ENCODE measurements at regions not wholly inside any gene's neighbourhood (a gene's known extent, or its start where the extent isn't known, plus 50 kb on each side); places are given as distances from the start of the nearest gene placed in this dataset.

GRCh38 chr18:54673936-54674335, 82.9 kb downstream of the DYNAP start (continued):
- TF ChIP-seq, protein P1, sequence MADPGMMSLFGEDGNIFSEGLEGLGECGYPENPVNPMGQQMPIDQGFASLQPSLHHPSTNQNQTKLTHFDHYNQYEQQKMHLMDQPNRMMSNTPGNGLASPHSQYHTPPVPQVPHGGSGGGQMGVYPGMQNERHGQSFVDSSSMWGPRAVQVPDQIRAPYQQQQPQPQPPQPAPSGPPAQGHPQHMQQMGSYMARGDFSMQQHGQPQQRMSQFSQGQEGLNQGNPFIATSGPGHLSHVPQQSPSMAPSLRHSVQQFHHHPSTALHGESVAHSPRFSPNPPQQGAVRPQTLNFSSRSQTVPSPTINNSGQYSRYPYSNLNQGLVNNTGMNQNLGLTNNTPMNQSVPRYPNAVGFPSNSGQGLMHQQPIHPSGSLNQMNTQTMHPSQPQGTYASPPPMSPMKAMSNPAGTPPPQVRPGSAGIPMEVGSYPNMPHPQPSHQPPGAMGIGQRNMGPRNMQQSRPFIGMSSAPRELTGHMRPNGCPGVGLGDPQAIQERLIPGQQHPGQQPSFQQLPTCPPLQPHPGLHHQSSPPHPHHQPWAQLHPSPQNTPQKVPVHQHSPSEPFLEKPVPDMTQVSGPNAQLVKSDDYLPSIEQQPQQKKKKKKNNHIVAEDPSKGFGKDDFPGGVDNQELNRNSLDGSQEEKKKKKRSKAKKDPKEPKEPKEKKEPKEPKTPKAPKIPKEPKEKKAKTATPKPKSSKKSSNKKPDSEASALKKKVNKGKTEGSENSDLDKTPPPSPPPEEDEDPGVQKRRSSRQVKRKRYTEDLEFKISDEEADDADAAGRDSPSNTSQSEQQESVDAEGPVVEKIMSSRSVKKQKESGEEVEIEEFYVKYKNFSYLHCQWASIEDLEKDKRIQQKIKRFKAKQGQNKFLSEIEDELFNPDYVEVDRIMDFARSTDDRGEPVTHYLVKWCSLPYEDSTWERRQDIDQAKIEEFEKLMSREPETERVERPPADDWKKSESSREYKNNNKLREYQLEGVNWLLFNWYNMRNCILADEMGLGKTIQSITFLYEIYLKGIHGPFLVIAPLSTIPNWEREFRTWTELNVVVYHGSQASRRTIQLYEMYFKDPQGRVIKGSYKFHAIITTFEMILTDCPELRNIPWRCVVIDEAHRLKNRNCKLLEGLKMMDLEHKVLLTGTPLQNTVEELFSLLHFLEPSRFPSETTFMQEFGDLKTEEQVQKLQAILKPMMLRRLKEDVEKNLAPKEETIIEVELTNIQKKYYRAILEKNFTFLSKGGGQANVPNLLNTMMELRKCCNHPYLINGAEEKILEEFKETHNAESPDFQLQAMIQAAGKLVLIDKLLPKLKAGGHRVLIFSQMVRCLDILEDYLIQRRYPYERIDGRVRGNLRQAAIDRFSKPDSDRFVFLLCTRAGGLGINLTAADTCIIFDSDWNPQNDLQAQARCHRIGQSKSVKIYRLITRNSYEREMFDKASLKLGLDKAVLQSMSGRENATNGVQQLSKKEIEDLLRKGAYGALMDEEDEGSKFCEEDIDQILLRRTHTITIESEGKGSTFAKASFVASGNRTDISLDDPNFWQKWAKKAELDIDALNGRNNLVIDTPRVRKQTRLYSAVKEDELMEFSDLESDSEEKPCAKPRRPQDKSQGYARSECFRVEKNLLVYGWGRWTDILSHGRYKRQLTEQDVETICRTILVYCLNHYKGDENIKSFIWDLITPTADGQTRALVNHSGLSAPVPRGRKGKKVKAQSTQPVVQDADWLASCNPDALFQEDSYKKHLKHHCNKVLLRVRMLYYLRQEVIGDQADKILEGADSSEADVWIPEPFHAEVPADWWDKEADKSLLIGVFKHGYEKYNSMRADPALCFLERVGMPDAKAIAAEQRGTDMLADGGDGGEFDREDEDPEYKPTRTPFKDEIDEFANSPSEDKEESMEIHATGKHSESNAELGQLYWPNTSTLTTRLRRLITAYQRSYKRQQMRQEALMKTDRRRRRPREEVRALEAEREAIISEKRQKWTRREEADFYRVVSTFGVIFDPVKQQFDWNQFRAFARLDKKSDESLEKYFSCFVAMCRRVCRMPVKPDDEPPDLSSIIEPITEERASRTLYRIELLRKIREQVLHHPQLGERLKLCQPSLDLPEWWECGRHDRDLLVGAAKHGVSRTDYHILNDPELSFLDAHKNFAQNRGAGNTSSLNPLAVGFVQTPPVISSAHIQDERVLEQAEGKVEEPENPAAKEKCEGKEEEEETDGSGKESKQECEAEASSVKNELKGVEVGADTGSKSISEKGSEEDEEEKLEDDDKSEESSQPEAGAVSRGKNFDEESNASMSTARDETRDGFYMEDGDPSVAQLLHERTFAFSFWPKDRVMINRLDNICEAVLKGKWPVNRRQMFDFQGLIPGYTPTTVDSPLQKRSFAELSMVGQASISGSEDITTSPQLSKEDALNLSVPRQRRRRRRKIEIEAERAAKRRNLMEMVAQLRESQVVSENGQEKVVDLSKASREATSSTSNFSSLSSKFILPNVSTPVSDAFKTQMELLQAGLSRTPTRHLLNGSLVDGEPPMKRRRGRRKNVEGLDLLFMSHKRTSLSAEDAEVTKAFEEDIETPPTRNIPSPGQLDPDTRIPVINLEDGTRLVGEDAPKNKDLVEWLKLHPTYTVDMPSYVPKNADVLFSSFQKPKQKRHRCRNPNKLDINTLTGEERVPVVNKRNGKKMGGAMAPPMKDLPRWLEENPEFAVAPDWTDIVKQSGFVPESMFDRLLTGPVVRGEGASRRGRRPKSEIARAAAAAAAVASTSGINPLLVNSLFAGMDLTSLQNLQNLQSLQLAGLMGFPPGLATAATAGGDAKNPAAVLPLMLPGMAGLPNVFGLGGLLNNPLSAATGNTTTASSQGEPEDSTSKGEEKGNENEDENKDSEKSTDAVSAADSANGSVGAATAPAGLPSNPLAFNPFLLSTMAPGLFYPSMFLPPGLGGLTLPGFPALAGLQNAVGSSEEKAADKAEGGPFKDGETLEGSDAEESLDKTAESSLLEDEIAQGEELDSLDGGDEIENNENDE (IDR thresholded peaks at IDR 0.05; ENCODE audit: insufficient replicate concordance, low read length): no peak
- no peak for TF ChIP-seq TEAD4 (IDR thresholded peaks at IDR 0.05; ENCODE audit: low read depth, low read length)
- no peak for TF ChIP-seq SP4 (IDR thresholded peaks at IDR 0.05; ENCODE audit: low read length)
- no peak for TF ChIP-seq TCF12 (IDR thresholded peaks at IDR 0.05; ENCODE audit: low read depth, low read length)
- TF ChIP-seq, protein P2, sequence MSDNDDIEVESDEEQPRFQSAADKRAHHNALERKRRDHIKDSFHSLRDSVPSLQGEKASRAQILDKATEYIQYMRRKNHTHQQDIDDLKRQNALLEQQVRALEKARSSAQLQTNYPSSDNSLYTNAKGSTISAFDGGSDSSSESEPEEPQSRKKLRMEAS (IDR thresholded peaks at IDR 0.05): no peak
- no peak for TF ChIP-seq BRCA1 (IDR thresholded peaks at IDR 0.05; ENCODE audit: low read depth, low read length)
- no peak for TF ChIP-seq SP2 (IDR thresholded peaks at IDR 0.05; ENCODE audit: low read length)

Measured in H1 (cell line).